ENCODE measurements at regions not wholly inside any gene's neighbourhood (a gene's known extent, or its start where the extent isn't known, plus 50 kb on each side); places are given as distances from the start of the nearest gene placed in this dataset.

GRCh38 chr4:15262396-15262795 is 165.4 kb upstream of the C1QTNF7 start:
- TF ChIP-seq POLR2A (IDR thresholded peaks at IDR 0.05), result no peak
- TF ChIP-seq, protein P1, sequence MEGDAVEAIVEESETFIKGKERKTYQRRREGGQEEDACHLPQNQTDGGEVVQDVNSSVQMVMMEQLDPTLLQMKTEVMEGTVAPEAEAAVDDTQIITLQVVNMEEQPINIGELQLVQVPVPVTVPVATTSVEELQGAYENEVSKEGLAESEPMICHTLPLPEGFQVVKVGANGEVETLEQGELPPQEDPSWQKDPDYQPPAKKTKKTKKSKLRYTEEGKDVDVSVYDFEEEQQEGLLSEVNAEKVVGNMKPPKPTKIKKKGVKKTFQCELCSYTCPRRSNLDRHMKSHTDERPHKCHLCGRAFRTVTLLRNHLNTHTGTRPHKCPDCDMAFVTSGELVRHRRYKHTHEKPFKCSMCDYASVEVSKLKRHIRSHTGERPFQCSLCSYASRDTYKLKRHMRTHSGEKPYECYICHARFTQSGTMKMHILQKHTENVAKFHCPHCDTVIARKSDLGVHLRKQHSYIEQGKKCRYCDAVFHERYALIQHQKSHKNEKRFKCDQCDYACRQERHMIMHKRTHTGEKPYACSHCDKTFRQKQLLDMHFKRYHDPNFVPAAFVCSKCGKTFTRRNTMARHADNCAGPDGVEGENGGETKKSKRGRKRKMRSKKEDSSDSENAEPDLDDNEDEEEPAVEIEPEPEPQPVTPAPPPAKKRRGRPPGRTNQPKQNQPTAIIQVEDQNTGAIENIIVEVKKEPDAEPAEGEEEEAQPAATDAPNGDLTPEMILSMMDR (IDR thresholded peaks at IDR 0.05 in 4 of 5, conservative IDR thresholded peaks at IDR 0.05 in 1 of 5), result no peak

All from gastrocnemius medialis (tissue), 4 donors.